ENCODE measurements at regions not wholly inside any gene's neighbourhood (a gene's known extent, or its start where the extent isn't known, plus 50 kb on each side); places are given as distances from the start of the nearest gene placed in this dataset.

DNA sequence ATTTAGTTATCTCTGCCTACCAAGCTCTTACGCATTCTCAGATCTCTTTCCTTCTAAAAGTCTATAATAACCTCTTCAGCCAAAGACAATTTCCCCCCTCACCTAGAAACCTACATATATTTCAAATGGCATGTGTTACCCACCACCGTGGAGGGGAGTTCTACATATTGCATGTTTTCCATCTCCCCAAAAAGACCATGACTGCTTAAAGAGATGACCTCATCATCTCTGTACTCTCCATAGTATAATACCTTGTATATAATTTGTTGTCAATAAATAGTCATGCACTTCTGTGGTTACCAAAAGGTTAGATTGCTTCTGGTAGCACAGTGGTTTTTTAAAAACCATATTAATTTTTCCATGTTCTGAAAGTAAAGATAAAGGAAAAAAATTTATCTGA is 148.4 kb downstream of the TBX18 start:
- no peak for DNase-seq (ENCODE audit: low read depth)
- no peak overlapping the region for H3K4me3 ChIP-seq (ENCODE audit: low read length)
- TF ChIP-seq, protein P1, sequence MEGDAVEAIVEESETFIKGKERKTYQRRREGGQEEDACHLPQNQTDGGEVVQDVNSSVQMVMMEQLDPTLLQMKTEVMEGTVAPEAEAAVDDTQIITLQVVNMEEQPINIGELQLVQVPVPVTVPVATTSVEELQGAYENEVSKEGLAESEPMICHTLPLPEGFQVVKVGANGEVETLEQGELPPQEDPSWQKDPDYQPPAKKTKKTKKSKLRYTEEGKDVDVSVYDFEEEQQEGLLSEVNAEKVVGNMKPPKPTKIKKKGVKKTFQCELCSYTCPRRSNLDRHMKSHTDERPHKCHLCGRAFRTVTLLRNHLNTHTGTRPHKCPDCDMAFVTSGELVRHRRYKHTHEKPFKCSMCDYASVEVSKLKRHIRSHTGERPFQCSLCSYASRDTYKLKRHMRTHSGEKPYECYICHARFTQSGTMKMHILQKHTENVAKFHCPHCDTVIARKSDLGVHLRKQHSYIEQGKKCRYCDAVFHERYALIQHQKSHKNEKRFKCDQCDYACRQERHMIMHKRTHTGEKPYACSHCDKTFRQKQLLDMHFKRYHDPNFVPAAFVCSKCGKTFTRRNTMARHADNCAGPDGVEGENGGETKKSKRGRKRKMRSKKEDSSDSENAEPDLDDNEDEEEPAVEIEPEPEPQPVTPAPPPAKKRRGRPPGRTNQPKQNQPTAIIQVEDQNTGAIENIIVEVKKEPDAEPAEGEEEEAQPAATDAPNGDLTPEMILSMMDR (conservative IDR thresholded peaks at IDR 0.05; ENCODE audit: low read depth, low read length), result no peak

DNA sequence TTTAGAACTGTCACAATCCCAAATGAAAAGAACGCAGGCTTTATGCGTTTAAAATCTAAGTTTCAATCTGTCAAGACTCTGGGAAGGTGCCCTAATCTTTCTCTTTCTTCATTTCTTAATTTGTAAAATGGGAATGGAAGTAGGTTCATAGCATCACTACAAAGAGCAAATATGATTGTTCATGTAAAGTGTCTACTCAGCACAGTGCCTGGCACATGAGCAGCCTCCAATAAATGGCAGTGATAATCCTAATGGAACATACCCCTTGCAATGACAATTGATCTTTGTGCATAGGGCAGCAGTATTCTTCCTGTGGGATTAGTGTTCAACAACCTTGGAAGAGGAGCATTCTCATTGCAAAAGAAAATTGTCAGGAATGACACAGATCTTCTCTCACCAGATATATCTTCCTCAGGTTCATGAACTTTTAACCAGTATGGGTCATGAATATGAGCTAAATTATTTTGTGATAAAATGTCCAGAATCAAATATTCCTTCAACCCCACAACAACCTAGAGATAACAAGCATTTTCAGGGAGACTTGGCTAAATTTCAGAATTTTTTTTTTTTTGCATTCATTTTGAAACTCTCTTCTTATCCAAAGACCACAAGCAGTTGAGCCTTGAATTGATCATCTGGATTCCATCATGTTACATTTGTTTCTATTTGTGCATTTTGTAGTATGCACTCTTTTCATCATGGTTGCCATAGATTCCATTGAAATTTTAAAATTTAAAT is 149.1 kb downstream of the TBX18 start:
- no peak overlapping the region for H3K4me3 ChIP-seq (ENCODE audit: low read length)
- no peak for DNase-seq (ENCODE audit: low read depth)
- TF ChIP-seq, protein P1 (conservative IDR thresholded peaks at IDR 0.05; ENCODE audit: low read depth, low read length), result no peak

DNA sequence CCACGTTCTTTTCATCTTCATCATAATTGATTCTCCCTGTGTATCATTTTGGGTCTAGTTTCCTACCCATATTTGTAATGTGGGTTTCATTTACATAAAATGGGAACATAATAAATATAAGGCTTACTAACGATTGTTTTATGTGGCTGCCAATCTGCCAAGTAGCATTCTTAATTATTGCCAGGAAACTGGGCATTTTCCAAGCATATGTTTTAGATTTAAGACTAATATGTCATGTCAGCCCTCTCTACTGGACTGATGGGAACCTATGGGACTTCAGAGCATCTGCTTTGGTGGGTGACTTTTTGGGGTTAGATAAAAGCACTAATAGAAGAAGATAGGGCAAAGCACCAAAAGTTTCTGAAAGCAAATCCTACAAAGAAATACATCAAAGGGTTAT is 157.5 kb downstream of the TBX18 start:
- TF ChIP-seq, protein P1 (conservative IDR thresholded peaks at IDR 0.05; ENCODE audit: low read depth, low read length), result no peak
- H3K4me3 ChIP-seq (ENCODE audit: low read length), result no peak overlapping the region
- DNase-seq (ENCODE audit: low read depth), result no peak

DNA sequence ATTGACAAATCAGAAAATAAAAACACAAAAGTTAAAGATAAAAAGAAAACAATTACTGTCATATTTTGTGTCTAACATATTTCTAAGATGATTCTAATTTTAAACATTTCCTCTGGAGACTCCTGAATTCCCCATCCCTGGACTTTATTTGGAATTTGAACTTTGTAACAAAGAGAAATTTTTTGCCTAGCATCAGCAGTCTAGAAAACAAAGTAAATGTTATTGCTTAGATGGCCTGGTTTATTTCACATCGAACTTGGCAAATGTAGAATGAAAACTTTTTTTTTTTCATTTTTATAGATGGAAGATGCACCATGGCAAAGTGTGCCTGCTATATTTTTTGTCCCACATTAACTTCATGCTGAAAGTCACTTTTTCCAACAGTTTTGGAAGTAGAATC is 159.1 kb downstream of the TBX18 start:
- DNase-seq (ENCODE audit: low read depth), result no peak
- TF ChIP-seq, protein P1 (conservative IDR thresholded peaks at IDR 0.05; ENCODE audit: low read depth, low read length), result no peak
- H3K4me3 ChIP-seq (ENCODE audit: low read length), result no peak overlapping the region

DNA sequence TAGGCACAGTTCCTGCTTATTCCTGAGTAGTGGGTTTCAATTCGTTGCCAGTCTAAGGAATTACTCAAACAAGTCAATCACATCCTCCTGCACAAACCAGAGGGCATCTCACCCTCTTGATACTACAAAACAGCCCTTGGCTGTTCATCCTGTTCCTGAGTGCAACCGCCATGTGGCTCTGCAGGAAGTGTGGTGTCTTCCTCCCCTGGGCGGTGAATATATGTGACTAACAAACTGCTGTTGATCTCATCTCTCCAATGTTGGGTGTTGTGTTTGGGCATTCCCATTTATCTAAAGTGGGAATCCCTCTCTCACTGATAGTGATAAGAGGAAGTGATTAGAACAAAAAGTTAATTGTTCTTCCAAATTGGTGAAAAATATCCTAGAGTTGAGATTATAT is 163.0 kb downstream of the TBX18 start:
- no peak for DNase-seq (ENCODE audit: low read depth)
- H3K4me3 ChIP-seq (ENCODE audit: low read length), result no peak overlapping the region
- TF ChIP-seq, protein P1 (conservative IDR thresholded peaks at IDR 0.05; ENCODE audit: low read depth, low read length), result no peak

DNA sequence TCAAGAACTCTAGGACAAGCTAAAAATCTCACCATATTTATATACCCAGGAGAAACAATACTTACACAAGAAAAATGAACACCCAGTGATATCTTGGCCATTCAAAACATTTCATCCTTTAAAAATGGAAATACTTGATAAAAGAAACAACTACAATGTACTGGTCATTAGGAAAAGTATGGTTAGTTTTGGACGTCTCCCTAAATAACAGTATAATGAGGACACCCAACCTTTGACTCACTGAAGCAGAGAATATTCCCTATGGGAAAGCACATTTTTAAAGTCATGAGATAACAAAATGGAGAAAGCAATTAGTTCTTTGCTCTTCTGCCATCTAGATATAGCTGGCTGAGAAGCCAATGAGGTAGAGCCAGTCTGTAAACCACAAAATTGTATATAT is 164.4 kb downstream of the TBX18 start:
- TF ChIP-seq, protein P1 (conservative IDR thresholded peaks at IDR 0.05; ENCODE audit: low read depth, low read length), result no peak

DNA sequence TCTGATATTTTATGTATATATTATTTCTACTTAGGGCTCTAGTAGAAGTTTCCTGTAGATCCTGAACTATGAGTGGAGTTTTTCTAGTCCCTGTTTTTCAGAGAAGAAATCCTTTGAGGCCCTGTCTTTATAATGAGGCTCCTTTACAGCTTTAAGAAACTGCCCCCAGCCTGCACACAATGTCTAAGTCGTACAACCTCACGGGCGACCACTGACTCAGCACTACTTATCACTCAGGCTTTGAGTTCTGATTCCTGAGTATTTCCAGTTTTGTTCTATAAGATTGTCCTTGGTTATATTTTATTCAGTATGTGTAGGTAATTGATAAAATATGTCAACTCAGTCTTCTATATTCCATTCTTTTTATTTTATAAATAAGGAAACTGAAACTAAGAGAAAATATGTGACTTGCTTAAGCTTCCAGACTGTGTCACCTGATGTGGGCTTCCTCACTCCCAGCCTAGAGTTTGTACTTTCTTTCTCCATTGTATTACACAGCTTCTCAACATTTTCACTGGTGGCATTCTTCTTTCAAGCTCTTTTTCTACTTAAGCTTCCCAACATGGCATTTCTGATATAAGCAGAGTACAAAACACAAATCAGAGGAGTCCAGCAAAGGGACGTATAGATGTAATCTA is 167.0 kb downstream of the TBX18 start:
- TF ChIP-seq, protein P1 (conservative IDR thresholded peaks at IDR 0.05; ENCODE audit: low read depth, low read length), result no peak
- DNase-seq (ENCODE audit: low read depth), result no peak
- H3K4me3 ChIP-seq (ENCODE audit: low read length), result no peak overlapping the region

More for the DNA sequence above, 164.4 kb downstream of the TBX18 start:
- H3K4me3 ChIP-seq (ENCODE audit: low read length), result no peak overlapping the region
- no peak for DNase-seq (ENCODE audit: low read depth)

All from retinal pigment epithelial cell (primary cell).